KBM-7 (cell line): ENCODE measurements at regions not wholly inside any gene's neighbourhood (a gene's known extent, or its start where the extent isn't known, plus 50 kb on each side); places are given as distances from the start of the nearest gene placed in this dataset.
A peak's percentile ranks its signal among the peaks of the same experiment; 100 is the strongest.

Source experiments
- DNase-seq: peaks from one replicate; pipeline ENCODE4 v3.0.0-alpha.2; 2015
- in situ Hi-C: fragments of 300-500 bp; cut with MboI; formaldehyde crosslinking; loops from 2 replicates; pipeline ENCODE4 v1.14.3; 2020; ENCODE audit warnings: low sequenced_read_pairs, low pct_unique_long_range_greater_than_20kb, mixed read lengths

GRCh38 chr10:62899311-62899710 is 83.1 kb upstream of the EGR2 start:
- DNase-seq, result no peak
- in situ Hi-C loops, result no loop called here

- in situ Hi-C loops, result no loop called here
- DNase-seq, result no peak
Observed at GRCh38 chr10:62895063-62895462, 78.9 kb upstream of the EGR2 start.

DNA sequence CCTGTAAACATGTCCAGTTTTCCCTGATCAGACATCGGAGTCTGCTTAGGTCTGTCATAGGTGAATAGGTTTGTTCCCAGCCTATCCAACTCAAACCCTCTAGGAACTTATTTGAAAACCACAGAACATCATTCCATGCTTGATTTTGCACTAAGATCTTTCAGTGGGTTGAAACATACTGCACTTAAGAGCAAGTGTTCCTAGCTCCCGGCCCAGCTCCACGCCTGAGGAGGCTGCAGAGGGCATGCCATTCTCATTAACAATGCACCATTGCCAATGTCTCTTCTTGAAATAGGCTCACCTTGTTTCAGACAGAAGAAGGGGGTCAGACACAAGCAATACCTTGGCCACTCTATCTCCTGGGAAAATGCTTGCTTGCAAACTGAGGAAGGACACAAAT is 78.0 kb upstream of the EGR2 start:
- in situ Hi-C loops, result no loop called here

DNA sequence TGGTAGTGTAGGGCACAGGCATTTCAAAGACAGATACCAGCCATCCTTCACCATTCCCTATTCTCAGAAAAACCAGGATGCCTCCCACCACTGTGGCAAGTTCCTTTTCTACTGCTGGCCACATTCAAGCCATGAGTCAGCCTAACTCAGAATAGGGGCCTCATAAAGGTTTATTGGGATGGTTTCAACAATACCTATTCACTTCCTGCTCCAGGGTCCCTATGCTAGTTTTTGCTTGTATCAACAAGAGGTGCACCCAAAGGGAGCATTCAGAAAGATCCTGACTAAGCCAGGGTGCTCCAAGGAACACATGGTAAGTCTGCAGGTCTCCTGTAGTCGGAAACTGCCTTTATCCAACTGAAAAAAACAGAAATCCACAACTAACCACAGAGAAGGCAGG is 76.9 kb upstream of the EGR2 start:
- peak; percentile 15 for DNase-seq
- in situ Hi-C loops, result no loop called here

More for the DNA sequence above, 78.0 kb upstream of the EGR2 start:
- DNase-seq, result no peak

DNA sequence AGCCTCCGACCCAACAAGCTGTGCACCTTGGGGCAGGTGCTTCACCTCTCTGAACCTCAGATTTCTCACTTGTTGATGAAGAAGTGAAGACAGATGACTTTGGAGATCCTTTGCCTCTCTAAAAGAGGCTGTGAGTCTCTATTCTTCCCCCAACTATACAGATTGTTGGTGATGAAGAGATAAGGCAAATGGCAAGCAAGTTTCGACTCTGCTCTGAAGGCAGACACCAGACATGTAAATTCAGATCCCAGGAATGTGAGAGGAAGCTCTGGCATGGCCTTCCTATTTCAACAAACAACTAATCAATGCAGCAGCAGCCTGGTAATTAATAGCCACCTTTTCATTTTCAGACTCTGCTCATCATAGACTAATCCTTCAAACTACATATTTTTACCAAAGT is 74.2 kb upstream of the EGR2 start:
- DNase-seq, result no peak
- in situ Hi-C loops, result no loop called here

DNA sequence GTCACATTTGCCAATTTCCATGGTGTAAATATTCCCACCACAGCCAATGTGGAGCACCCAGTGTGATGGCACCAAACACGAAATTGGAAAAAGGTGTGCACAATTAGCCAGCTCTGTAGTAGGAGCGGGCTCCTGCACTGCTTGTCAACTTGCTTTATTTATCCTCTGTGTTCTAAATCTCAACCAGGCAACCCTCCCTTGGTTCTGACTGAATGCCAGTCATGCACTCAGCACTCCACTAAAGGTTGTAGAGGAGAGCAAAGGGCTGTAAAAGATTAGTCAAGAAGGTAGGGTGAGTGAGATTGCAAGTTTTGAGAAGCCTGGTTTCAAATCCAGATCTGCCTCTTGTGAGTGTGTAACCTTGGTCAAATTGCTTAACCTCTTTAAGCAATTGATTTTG is 71.5 kb upstream of the EGR2 start:
- no peak for DNase-seq
- in situ Hi-C loops, result no loop called here

DNA sequence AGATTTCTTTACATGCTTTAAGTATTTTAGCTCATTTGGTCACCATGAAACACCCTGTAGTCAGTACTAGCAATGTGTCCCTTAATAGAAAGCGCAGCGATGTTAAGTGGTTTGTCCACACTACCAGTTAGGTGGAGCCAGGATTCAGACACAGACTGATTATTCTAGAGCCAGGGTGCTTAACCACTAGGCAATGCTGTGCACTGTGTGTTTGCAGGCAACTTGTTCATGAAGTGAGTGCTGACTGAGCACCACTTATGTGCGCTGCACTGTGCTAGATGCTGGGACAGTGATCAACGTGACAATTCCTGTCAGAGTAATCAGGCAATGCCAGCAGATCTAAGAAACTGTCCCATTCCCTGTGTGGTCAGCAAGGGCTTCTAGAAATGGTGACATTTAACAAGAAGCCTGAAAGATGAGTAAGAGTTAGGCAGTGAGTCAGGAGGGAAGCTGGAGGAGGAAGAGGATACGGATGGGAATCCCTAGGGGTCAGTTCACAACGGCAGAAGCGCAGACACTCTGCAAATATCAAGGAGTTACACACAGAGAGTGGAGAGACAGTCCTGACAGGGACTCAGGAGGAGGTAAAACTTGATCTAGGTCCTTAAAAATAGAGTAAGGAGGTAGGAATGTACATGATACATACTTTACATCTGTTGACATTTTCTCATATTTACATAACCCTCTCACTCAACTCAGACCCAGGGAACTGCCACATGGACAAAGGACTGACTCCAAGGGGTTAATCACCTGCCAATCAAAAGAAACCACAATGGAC is 69.7 kb upstream of the EGR2 start:
- in situ Hi-C loops, result no loop called here
- no peak for DNase-seq

DNA sequence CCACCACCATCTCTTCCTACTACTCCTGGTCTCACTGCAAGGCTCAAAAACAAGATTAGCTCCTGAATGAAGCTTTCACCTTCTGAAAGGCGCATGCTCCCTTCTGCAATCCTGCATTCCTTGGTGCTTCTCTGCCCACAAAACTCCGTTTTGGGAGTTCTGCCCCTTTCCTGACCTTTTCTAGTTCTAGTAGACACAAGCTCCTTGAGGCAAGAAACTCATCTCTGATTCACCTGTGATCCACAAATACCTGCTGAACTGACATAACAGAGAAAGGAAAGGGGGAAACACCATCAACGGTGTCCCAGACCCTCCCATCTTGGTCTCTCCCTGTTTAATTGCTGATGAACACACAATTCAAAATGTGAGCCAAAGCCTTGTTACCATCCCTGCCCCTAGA is 64.0 kb upstream of the EGR2 start:
- no peak for DNase-seq
- in situ Hi-C loops, result no loop called here

- DNase-seq, result no peak
- in situ Hi-C loops, result no loop called here
Observed at GRCh38 chr10:62873866-62874265, 57.7 kb upstream of the EGR2 start.

GRCh38 chr10:62870866-62871265 is 54.7 kb upstream of the EGR2 start:
- in situ Hi-C loops, result no loop called here
- no peak for DNase-seq

- in situ Hi-C loops, result no loop called here
- DNase-seq, result no peak
Observed at GRCh38 chr10:62869958-62870357, 53.8 kb upstream of the EGR2 start.

GRCh38 chr10:62866941-62867340 is 50.8 kb upstream of the EGR2 start:
- no peak for DNase-seq
- in situ Hi-C loops, result no loop called here

GRCh38 chr10:62866451-62866850 is 50.3 kb upstream of the EGR2 start:
- DNase-seq, result no peak
- in situ Hi-C loops, result no loop called here
